GM23338 (cell line): ENCODE measurements at regions not wholly inside any gene's neighbourhood (a gene's known extent, or its start where the extent isn't known, plus 50 kb on each side); places are given as distances from the start of the nearest gene placed in this dataset.

ENCODE experiments used
- ATAC-seq: fragments of 200-7000 bp; cut with Tn5 transposase; 3 replicates; pipeline ENCODE4 v1.9.1; 2020
- DNase-seq: peaks from one replicate; pipeline ENCODE4 v3.0.0-alpha.2; 2015; ENCODE audit warnings: low spot score
- H2AFZ ChIP-seq: fragments of 200-600 bp; sonication (generic); 2 replicates; pipeline ENCODE4 v1.8.0; 2016; ENCODE audit warnings: antibody characterized with exemption, mild to moderate bottlenecking, moderate library complexity
- H3F3A ChIP-seq: fragments of 200-600 bp; sonication (generic); replicated peaks from 2 replicates; pipeline ENCODE4 v1.8.0; 2017; ENCODE audit warnings: antibody characterized with exemption, mixed run types, low read depth
- H3K27ac ChIP-seq: fragments of 200-600 bp; sonication (generic); 2 replicates; pipeline ENCODE4 v1.6.1; 2016; ENCODE audit warnings: low read depth
- H3K27me3 ChIP-seq: fragments of 200-600 bp; sonication (generic); 2 replicates; pipeline ENCODE4 v1.8.0; 2016; ENCODE audit warnings: mild to moderate bottlenecking, mixed run types, moderate library complexity; ENCODE audit not compliant: insufficient read depth
- H3K36me3 ChIP-seq: fragments of 200-600 bp; sonication (generic); 2 replicates; pipeline ENCODE4 v1.8.0; 2016; ENCODE audit warnings: mild to moderate bottlenecking; ENCODE audit not compliant: insufficient read depth
- H3K4me1 ChIP-seq: fragments of 200-600 bp; sonication (generic); 2 replicates; pipeline ENCODE4 v1.8.0; 2016; ENCODE audit warnings: mild to moderate bottlenecking, moderate library complexity; ENCODE audit not compliant: insufficient read depth
- H3K4me2 ChIP-seq: fragments of 200-600 bp; sonication (generic); 2 replicates; pipeline ENCODE4 v1.7.1; 2017; ENCODE audit warnings: mixed run types
- H3K4me3 ChIP-seq: fragments of 200-600 bp; sonication (generic); 2 replicates; pipeline ENCODE4 v1.6.1; 2016; ENCODE audit warnings: mixed run types
- H3K79me2 ChIP-seq: fragments of 200-600 bp; sonication (generic); replicated peaks from 2 replicates; pipeline ENCODE4 v1.8.0; 2017; ENCODE audit warnings: mild to moderate bottlenecking; ENCODE audit not compliant: insufficient read depth
- H3K9me2 ChIP-seq: fragments of 200-600 bp; sonication (generic); 2 replicates; pipeline ENCODE4 v1.8.0; 2017; ENCODE audit not compliant: insufficient read depth
- H4K20me1 ChIP-seq: fragments of 200-600 bp; sonication (generic); replicated peaks from 2 replicates; pipeline ENCODE4 v1.8.0; 2017; ENCODE audit warnings: mild to moderate bottlenecking; ENCODE audit not compliant: insufficient read depth
- H3K27ac Mint-ChIP-seq: 2 replicates; pipeline ENCODE4 v1.8.0; 2020; ENCODE audit warnings: inconsistent platforms, mild to moderate bottlenecking, moderate library complexity, mixed read lengths
- H3K27me3 Mint-ChIP-seq: 3 replicates; pipeline ENCODE4 v1.8.0; 2022; ENCODE audit warnings: low read depth, mild to moderate bottlenecking, moderate library complexity, mixed read lengths, inconsistent platforms; ENCODE audit not compliant: insufficient read depth, poor library complexity
- H3K36me3 Mint-ChIP-seq: 3 replicates; pipeline ENCODE4 v1.8.0; 2021; ENCODE audit warnings: low read depth, mild to moderate bottlenecking, inconsistent platforms, moderate library complexity, mixed read lengths
- H3K4me1 Mint-ChIP-seq: 3 replicates; pipeline ENCODE4 v1.8.0; 2020; ENCODE audit warnings: mild to moderate bottlenecking, inconsistent platforms, mixed read lengths
- H3K4me3 Mint-ChIP-seq: 3 replicates; pipeline ENCODE4 v1.8.0; 2021; ENCODE audit warnings: moderate library complexity, mild to moderate bottlenecking, inconsistent platforms, mixed read lengths
- H3K9me3 Mint-ChIP-seq: 3 replicates; pipeline ENCODE4 v1.8.0; 2020; ENCODE audit warnings: moderate library complexity, mild to moderate bottlenecking, inconsistent platforms, mixed read lengths
- EZH2 ChIP-seq: fragments of 200-600 bp; sonication (generic); IDR thresholded peaks from one replicate; pipeline ENCODE4 v1.8.0; 2017; ENCODE audit warnings: antibody characterized with exemption, mild to moderate bottlenecking, low read depth; ENCODE audit not compliant: unreplicated experiment
- JUNB ChIP-seq: IDR thresholded peaks from one replicate; pipeline ENCODE4 v1.6.1; 2016; ENCODE audit warnings: antibody characterized with exemption; ENCODE audit not compliant: unreplicated experiment
- NANOG ChIP-seq: IDR thresholded peaks from 2 replicates; pipeline ENCODE4 v1.6.1; 2016; ENCODE audit warnings: antibody characterized with exemption, borderline replicate concordance
- STAT1 ChIP-seq: IDR thresholded peaks from one replicate; pipeline ENCODE4 v1.6.1; 2016; ENCODE audit warnings: antibody characterized with exemption; ENCODE audit not compliant: unreplicated experiment
- ZNF331 ChIP-seq: fragments of 250-450 bp; sonication (Bioruptor Pico); IDR thresholded peaks from 2 replicates; pipeline ENCODE4 v1.5.0; 2020; ENCODE audit warnings: low read depth, mild to moderate bottlenecking, moderate library complexity
- ZNF462 ChIP-seq: fragments of 250-450 bp; sonication (Bioruptor Pico); IDR thresholded peaks from 2 replicates; pipeline ENCODE4 v1.5.0; 2020; ENCODE audit warnings: mild to moderate bottlenecking, moderate library complexity
- TF ChIP-seq, protein P1 (sequence below), 2 experiments: fragments of 200-600 bp in 1 of 2; sonication (generic) in 1 of 2; conservative IDR thresholded peaks; 2 replicates each; pipeline versions ENCODE4 v1.5.1 to v1.6.1; 2016 to 2017; ENCODE audit warnings: antibody characterized with exemption in 2 of 2, low read depth in 2 of 2, mild to moderate bottlenecking in 2 of 2, moderate library complexity in 1 of 2
- TF ChIP-seq, protein P2 (sequence below): IDR thresholded peaks from 2 replicates; pipeline ENCODE4 v1.6.1; 2016; ENCODE audit warnings: antibody characterized with exemption

DNA sequence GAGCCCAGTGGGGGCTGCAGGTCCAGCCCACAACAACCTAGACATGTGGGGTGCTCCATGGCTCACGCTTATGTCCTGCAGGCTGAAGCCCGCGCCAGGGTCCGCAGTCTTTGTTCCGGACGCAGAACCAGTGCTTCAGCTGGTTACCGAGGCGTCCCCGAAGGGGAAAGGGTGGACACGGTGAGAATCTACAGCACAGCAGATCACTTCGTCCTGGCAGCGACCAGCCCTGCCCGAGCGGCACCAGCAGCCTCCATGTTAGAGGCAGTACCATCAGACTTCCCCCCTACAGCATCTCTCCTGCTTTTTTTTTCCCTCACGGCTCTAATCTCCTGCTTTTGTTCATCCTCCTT lies 1736.4 kb downstream of the TP53TG3F start (continued):
- no peak for TF ChIP-seq ZNF462 (CRISPR knock-in tag)
- TF ChIP-seq, protein P1, sequence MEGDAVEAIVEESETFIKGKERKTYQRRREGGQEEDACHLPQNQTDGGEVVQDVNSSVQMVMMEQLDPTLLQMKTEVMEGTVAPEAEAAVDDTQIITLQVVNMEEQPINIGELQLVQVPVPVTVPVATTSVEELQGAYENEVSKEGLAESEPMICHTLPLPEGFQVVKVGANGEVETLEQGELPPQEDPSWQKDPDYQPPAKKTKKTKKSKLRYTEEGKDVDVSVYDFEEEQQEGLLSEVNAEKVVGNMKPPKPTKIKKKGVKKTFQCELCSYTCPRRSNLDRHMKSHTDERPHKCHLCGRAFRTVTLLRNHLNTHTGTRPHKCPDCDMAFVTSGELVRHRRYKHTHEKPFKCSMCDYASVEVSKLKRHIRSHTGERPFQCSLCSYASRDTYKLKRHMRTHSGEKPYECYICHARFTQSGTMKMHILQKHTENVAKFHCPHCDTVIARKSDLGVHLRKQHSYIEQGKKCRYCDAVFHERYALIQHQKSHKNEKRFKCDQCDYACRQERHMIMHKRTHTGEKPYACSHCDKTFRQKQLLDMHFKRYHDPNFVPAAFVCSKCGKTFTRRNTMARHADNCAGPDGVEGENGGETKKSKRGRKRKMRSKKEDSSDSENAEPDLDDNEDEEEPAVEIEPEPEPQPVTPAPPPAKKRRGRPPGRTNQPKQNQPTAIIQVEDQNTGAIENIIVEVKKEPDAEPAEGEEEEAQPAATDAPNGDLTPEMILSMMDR (conservative IDR thresholded peaks at IDR 0.05; ENCODE audit: low read depth in 2 of 2) = no peak
- no peak for TF ChIP-seq NANOG
- TF ChIP-seq EZH2 = no peak

- H3K36me3 ChIP-seq = peaks cover 2% of the 10 kb centered on the region; the same call in 1 of the 2 replicates
- H2AFZ ChIP-seq = no peak overlapping the region
- H3K27me3 ChIP-seq = no peaks in the 10 kb centered on the region
- Mint-ChIP-seq H3K9me3 (peaks cover 91% of the 10 kb centered on the region), H3K4me1 (no peaks in the 10 kb centered on the region), H3K27ac (no peak overlapping the region), H3K27me3 (peaks cover 6% of the 10 kb centered on the region), H3K4me3 (no peak overlapping the region), H3K36me3 (peaks cover 45% of the 10 kb centered on the region)
- ATAC-seq (no peak), DNase-seq (no peak)
- H3K27ac ChIP-seq = no peak overlapping the region
- H3K9me2 ChIP-seq = no peaks in the 10 kb centered on the region
- no peak overlapping the region for H3K4me2 ChIP-seq
- no peak overlapping the region for H3K4me3 ChIP-seq
- no peaks in the 10 kb centered on the region for H3K4me1 ChIP-seq
- H3F3A ChIP-seq = no peaks in the 10 kb centered on the region
- H3K79me2 ChIP-seq = no peaks in the 10 kb centered on the region
- no peaks in the 10 kb centered on the region for H4K20me1 ChIP-seq
- no peak for TF ChIP-seq STAT1
- TF ChIP-seq, protein P2, sequence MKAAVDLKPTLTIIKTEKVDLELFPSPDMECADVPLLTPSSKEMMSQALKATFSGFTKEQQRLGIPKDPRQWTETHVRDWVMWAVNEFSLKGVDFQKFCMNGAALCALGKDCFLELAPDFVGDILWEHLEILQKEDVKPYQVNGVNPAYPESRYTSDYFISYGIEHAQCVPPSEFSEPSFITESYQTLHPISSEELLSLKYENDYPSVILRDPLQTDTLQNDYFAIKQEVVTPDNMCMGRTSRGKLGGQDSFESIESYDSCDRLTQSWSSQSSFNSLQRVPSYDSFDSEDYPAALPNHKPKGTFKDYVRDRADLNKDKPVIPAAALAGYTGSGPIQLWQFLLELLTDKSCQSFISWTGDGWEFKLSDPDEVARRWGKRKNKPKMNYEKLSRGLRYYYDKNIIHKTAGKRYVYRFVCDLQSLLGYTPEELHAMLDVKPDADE = no peak
- TF ChIP-seq JUNB = no peak
- TF ChIP-seq ZNF331 = no peak
- TF ChIP-seq NANOG = no peak
Measured at GRCh38 chr16:35196313-35196712, 1736.9 kb downstream of the TP53TG3F start.
